ENCODE measurements at regions not wholly inside any gene's neighbourhood (a gene's known extent, or its start where the extent isn't known, plus 50 kb on each side); places are given as distances from the start of the nearest gene placed in this dataset.
"Not testable (repeated sequence)": the region's sequence is repeated elsewhere in the genome, so short reads cannot be mapped to it uniquely, and the experiment has no call there.

DNA sequence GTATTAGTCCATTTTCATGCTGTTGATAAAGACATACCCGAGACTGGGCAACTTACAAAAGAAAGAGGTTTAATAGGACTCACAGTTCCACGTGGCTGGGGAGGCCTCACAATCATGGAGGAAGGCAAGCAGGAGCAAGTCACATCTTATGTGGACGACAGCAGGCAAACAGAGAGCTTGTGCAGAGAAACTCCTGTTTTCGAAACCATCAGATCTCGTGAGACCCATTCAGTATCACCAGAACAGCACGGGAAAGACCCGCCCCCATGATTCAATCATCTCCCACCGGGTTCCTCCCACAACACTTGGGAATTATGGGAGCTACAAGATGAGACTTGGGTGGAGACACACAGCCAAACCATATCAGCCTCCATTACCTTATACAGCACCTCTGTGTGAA lies 278.9 kb upstream of the FGF13 start:
- CTCF ChIA-PET (ENCODE audit: low intra/inter-chr PET ratio, low total read pairs); in situ Hi-C loops (cut with HindIII; ENCODE audit: extremely low pct_ligation_motif_present, low pct_unique_long_range_greater_than_20kb); H3K27me3 ChIP-seq (ENCODE audit: control insufficient read depth in 1 of 2, insufficient read depth in 2 of 2, low read length in 2 of 2); intact Hi-C loops (cut with micrococcal nuclease; ENCODE audit: unreplicated experiment); H3K79me2 ChIP-seq (ENCODE audit: insufficient read depth, low read length); FAIRE-seq; H3K9me3 ChIP-seq (ENCODE audit: low read length); H3K9ac ChIP-seq (ENCODE audit: insufficient read depth, low read depth, low read length); H2AFZ ChIP-seq (ENCODE audit: low read length); H3K4me2 ChIP-seq (ENCODE audit: low read depth, low read length); ATAC-seq; H3K27ac ChIP-seq (ENCODE audit: extremely low read length, insufficient read depth, low read length); H3K4me3 ChIP-seq (replicated peaks in 1 of 3; ENCODE audit: insufficient read depth in 1 of 3, low read depth in 2 of 3, low read length in 3 of 3); H4K20me1 ChIP-seq (ENCODE audit: insufficient read depth, low read length); POLR2A ChIA-PET; BruUV-seq (replicated peaks); H3K4me1 ChIP-seq (ENCODE audit: insufficient read depth, low read length); H3K36me3 ChIP-seq (replicated peaks in 1 of 2; ENCODE audit: control insufficient read depth in 1 of 2, insufficient read depth in 2 of 2, low read length in 2 of 2); DNase-seq (ENCODE audit: low spot score): not testable (repeated sequence)
- 0% methylated on average over 2 of the region's 8 CpGs for WGBS (ENCODE audit: low lambda C conversion rate)

DNA sequence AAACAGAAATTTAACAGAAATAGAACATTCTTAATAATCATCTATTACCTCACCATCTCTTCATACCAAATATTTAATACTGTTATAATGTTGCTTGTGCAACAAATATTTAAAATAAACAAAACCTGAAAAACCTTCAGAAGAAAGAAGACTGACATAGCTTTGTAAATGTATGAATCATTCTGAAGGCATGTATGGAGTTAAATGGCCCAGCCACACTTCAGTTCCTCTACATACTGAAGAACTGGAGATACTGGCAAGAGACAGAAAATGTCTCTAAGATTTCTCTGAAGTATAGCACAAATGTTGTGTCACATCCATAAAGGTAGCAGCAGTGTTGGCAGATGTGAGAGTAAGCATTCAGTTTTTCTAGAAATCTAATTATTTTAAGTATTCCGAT lies 275.3 kb upstream of the FGF13 start:
- H3K4me3 ChIP-seq (replicated peaks in 1 of 3; ENCODE audit: insufficient read depth in 1 of 3, low read depth in 2 of 3, low read length in 3 of 3) = no peak overlapping the region
- FAIRE-seq (no peak), ATAC-seq (no peak), DNase-seq (ENCODE audit: low spot score) (no peak)
- H3K4me2 ChIP-seq (ENCODE audit: low read depth, low read length) = no peak overlapping the region
- H3K79me2 ChIP-seq (ENCODE audit: insufficient read depth, low read length) = no peaks in the 10 kb centered on the region
- CTCF ChIA-PET (ENCODE audit: low intra/inter-chr PET ratio, low total read pairs) = no interaction called here
- H2AFZ ChIP-seq (ENCODE audit: low read length) = no peak overlapping the region
- no TSS peak for BruUV-seq (replicated peaks)
- H3K9me3 ChIP-seq (ENCODE audit: low read length) = no peaks in the 10 kb centered on the region; the same call in 1 of the 2 replicates
- H3K27ac ChIP-seq (ENCODE audit: extremely low read length, insufficient read depth, low read length) = no peak overlapping the region
- TF ChIP-seq GABPA (IDR thresholded peaks at IDR 0.05; ENCODE audit: low read depth, low read length) (no peak), GABPA (CRISPR knock-in tag; IDR thresholded peaks at IDR 0.05; ENCODE audit: low read depth) (no peak), SNAPC5 (CRISPR knock-in tag; IDR thresholded peaks at IDR 0.05; ENCODE audit: borderline replicate concordance) (no peak)
- TF ChIP-seq, protein P1, sequence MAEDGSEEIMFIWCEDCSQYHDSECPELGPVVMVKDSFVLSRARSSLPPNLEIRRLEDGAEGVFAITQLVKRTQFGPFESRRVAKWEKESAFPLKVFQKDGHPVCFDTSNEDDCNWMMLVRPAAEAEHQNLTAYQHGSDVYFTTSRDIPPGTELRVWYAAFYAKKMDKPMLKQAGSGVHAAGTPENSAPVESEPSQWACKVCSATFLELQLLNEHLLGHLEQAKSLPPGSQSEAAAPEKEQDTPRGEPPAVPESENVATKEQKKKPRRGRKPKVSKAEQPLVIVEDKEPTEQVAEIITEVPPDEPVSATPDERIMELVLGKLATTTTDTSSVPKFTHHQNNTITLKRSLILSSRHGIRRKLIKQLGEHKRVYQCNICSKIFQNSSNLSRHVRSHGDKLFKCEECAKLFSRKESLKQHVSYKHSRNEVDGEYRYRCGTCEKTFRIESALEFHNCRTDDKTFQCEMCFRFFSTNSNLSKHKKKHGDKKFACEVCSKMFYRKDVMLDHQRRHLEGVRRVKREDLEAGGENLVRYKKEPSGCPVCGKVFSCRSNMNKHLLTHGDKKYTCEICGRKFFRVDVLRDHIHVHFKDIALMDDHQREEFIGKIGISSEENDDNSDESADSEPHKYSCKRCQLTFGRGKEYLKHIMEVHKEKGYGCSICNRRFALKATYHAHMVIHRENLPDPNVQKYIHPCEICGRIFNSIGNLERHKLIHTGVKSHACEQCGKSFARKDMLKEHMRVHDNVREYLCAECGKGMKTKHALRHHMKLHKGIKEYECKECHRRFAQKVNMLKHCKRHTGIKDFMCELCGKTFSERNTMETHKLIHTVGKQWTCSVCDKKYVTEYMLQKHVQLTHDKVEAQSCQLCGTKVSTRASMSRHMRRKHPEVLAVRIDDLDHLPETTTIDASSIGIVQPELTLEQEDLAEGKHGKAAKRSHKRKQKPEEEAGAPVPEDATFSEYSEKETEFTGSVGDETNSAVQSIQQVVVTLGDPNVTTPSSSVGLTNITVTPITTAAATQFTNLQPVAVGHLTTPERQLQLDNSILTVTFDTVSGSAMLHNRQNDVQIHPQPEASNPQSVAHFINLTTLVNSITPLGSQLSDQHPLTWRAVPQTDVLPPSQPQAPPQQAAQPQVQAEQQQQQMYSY (CRISPR knock-in tag; IDR thresholded peaks at IDR 0.05) = no peak
- no peaks in the 10 kb centered on the region for H4K20me1 ChIP-seq (ENCODE audit: insufficient read depth, low read length)
- 85% methylated on average over 1 of the region's 1 CpG for WGBS (ENCODE audit: low lambda C conversion rate)
- intact Hi-C loops (cut with micrococcal nuclease; ENCODE audit: unreplicated experiment) = no loop called here
- H3K9ac ChIP-seq (ENCODE audit: insufficient read depth, low read depth, low read length) = no peak overlapping the region
- no peaks in the 10 kb centered on the region for H3K36me3 ChIP-seq (replicated peaks in 1 of 2; ENCODE audit: control insufficient read depth in 1 of 2, insufficient read depth in 2 of 2, low read length in 2 of 2)
- no peaks in the 10 kb centered on the region for H3K4me1 ChIP-seq (ENCODE audit: insufficient read depth, low read length)
- in situ Hi-C loops (cut with HindIII; ENCODE audit: extremely low pct_ligation_motif_present, low pct_unique_long_range_greater_than_20kb) = no loop called here
- POLR2A ChIA-PET = no interaction called here
- no peaks in the 10 kb centered on the region for H3K27me3 ChIP-seq (ENCODE audit: control insufficient read depth in 1 of 2, insufficient read depth in 2 of 2, low read length in 2 of 2)

Measured in HepG2 (cell line).